K562 (cell line): ENCODE measurements at regions not wholly inside any gene's neighbourhood (a gene's known extent, or its start where the extent isn't known, plus 50 kb on each side); places are given as distances from the start of the nearest gene placed in this dataset.

Source experiments
- ATAC-seq: fragments of 200-7000 bp; cut with Tn5 transposase; 3 replicates; pipeline ENCODE4 v1.9.1; 2020; ENCODE audit warnings: moderate library complexity
- BruUV-seq: library from RNA; stranded (reverse); fragments of 400-500 nt; replicated peaks from 2 replicates; lab custom pipeline; 2021; lab: Mats Ljungman, UMichigan
- CTCF ChIA-PET: fragments of 300-600 bp; formaldehyde crosslinking; extraction: SDS; loops from one replicate; lab custom pipeline; 2021; ENCODE audit warnings: low intra/inter-chr PET ratio; lab: Yijun Ruan, JAX
- POLR2A ChIA-PET: fragments of 300-600, 350-650 bp; sonication (Branson Sonifier 250); formaldehyde crosslinking; extraction: SDS; loops from one replicate; lab custom pipeline; 2021; ENCODE audit warnings: antibody characterized with exemption, inconsistent platforms; lab: Yijun Ruan, JAX
- DNase-seq, 4 experiments: peaks; one replicate each; pipeline versions ENCODE4 v3.0.0 to v3.0.0-alpha.2; 2011 to 2018; ENCODE audit warnings: low spot score in 3 of 4, mixed read lengths in 3 of 4; ENCODE audit errors: extremely low read depth in 1 of 4
- FAIRE-seq: peaks from 2 replicates; lab custom pipeline; 2011; peaks lifted over from hg19 to GRCh38; lab: Jason Lieb, UNC
- H2AFZ ChIP-seq: 2 replicates; pipeline ENCODE4 v1.6.0; 2011; ENCODE audit warnings: low read depth, low read length, control low read depth, inconsistent platforms
- H3K27ac ChIP-seq: fragments of 200-600 bp; 3 replicates; pipeline ENCODE4 v1.8.0; 2011; ENCODE audit warnings: low read depth, mild to moderate bottlenecking, control low read depth, inconsistent platforms, low read length, moderate library complexity, mixed read lengths; ENCODE audit errors: extremely low read depth
- H3K27me3 ChIP-seq, 2 experiments: fragments of 300-600 bp in 1 of 2; 2 replicates in 1 of 2; 3 replicates in 1 of 2; pipeline versions ENCODE4 v1.6.0 to v1.8.0; 2011; ENCODE audit warnings: inconsistent platforms in 2 of 2, low read length in 2 of 2, mild to moderate bottlenecking in 1 of 2, mixed read lengths in 1 of 2, moderate library complexity in 1 of 2; ENCODE audit not compliant: control insufficient read depth in 2 of 2, insufficient read depth in 2 of 2
- H3K36me3 ChIP-seq: fragments of 300-600 bp; 3 replicates; pipeline ENCODE4 v1.8.0; 2011; ENCODE audit warnings: mild to moderate bottlenecking, low read length, inconsistent platforms; ENCODE audit not compliant: control insufficient read depth, insufficient read depth
- H3K4me1 ChIP-seq, 2 experiments: fragments of 200-600 bp in 1 of 2; replicated peaks in 1 of 2; 2 replicates in 1 of 2; 3 replicates in 1 of 2; pipeline versions ENCODE4 v1.5.1 to v1.8.0; 2011; ENCODE audit warnings: inconsistent platforms in 2 of 2, low read length in 2 of 2, mild to moderate bottlenecking in 1 of 2, mixed read lengths in 1 of 2, moderate library complexity in 1 of 2; ENCODE audit not compliant: control insufficient read depth in 2 of 2, insufficient read depth in 2 of 2
- H3K4me2 ChIP-seq: 2 replicates; pipeline ENCODE4 v1.6.1; 2011; ENCODE audit warnings: low read length, control low read depth, inconsistent platforms, mixed read lengths; ENCODE audit not compliant: insufficient read depth
- H3K4me3 ChIP-seq: fragments of 200-600 bp; sonication (generic), shearing (Covaris generic); 2 replicates; pipeline ENCODE4 v1.5.1; 2016; ENCODE audit warnings: control low read depth, inconsistent platforms
- H3K79me2 ChIP-seq: fragments of 200-600 bp; 3 replicates; pipeline ENCODE4 v1.8.0; 2011; ENCODE audit warnings: low read length, inconsistent platforms; ENCODE audit not compliant: control insufficient read depth, insufficient read depth
- H3K9ac ChIP-seq, 2 experiments: 2 replicates each; pipeline versions ENCODE4 v1.6.0 to v1.6.1; 2011; ENCODE audit warnings: low read depth in 2 of 2, low read length in 2 of 2, control low read depth in 1 of 2, inconsistent platforms in 1 of 2, mild to moderate bottlenecking in 1 of 2, mixed read lengths in 1 of 2; ENCODE audit not compliant: insufficient read depth in 1 of 2
- H3K9me1 ChIP-seq: one replicate; pipeline ENCODE4 v1.6.0; 2011; ENCODE audit warnings: inconsistent platforms, mild to moderate bottlenecking, low read length, moderate library complexity; ENCODE audit not compliant: control insufficient read depth, insufficient read depth
- H3K9me3 ChIP-seq: replicated peaks from 2 replicates; pipeline ENCODE4 v1.5.1; 2011; ENCODE audit warnings: low read depth, low read length, inconsistent platforms; ENCODE audit not compliant: control insufficient read depth, insufficient read depth
- H4K20me1 ChIP-seq: replicated peaks from 2 replicates; pipeline ENCODE4 v1.6.1; 2011; ENCODE audit warnings: low read length, inconsistent platforms, mixed read lengths; ENCODE audit not compliant: control insufficient read depth, insufficient read depth
- CGGBP1 ChIP-seq: fragments of 250-450 bp; sonication (Bioruptor Pico); IDR thresholded peaks from 2 replicates; pipeline ENCODE4 v1.9.0; 2021; ENCODE audit warnings: mild to moderate bottlenecking
- CHD2 ChIP-seq: IDR thresholded peaks from 2 replicates; pipeline ENCODE4 v1.6.1; 2011; ENCODE audit warnings: low read depth, low read length
- CXXC5 ChIP-seq: fragments of 250-450 bp; sonication (Bioruptor Pico); IDR thresholded peaks from 2 replicates; pipeline ENCODE4 v1.8.0; 2022; ENCODE audit warnings: inconsistent platforms, mild to moderate bottlenecking, moderate library complexity
- E2F3 ChIP-seq: fragments of 250-450 bp; sonication (Bioruptor Pico); IDR thresholded peaks from 2 replicates; pipeline ENCODE4 v1.4.0; 2020; ENCODE audit warnings: mild to moderate bottlenecking
- GTF2A2 ChIP-seq: IDR thresholded peaks from 2 replicates; pipeline ENCODE4 v1.6.1; 2016; ENCODE audit warnings: mild to moderate bottlenecking, missing genetic modification characterization, missing compliant biosample characterization
- KHSRP ChIP-seq: fragments of 450-650 bp; IDR thresholded peaks from 2 replicates; pipeline ENCODE4 v1.6.1; 2017
- MAFK ChIP-seq: IDR thresholded peaks from 2 replicates; pipeline ENCODE4 v1.6.1; 2011; ENCODE audit warnings: low read length, improper control_type of control experiment
- MXI1 ChIP-seq: IDR thresholded peaks from 2 replicates; pipeline ENCODE4 v1.6.1; 2011; ENCODE audit warnings: low read depth, mild to moderate bottlenecking, improper control_type of control experiment, low read length
- RBM25 ChIP-seq: fragments of 200-400 bp; formaldehyde crosslinking; IDR thresholded peaks from 2 replicates; pipeline ENCODE4 v1.6.1; 2018; ENCODE audit warnings: low read length, low read depth, moderate library complexity; ENCODE audit not compliant: severe bottlenecking
- THRA ChIP-seq: fragments of 450-650 bp; IDR thresholded peaks from 2 replicates; pipeline ENCODE4 v1.6.1; 2017; ENCODE audit warnings: mild to moderate bottlenecking, moderate library complexity
- WGBS: fragments of 100-300 bp; shearing (Covaris generic); methylation state at CpG from one replicate; pipeline ENCODE4 v1.1.6; 2016; ENCODE audit warnings: low coverage, mixed read lengths; ENCODE audit not compliant: insufficient coverage; ENCODE audit errors: missing lambda C conversion rate; 5-methylcytosine and 5-hydroxymethylcytosine counted together
- in situ Hi-C: fragments of 300-500 bp; cut with MboI; formaldehyde crosslinking; loops from 4 replicates; pipeline ENCODE4 v1.15.0; 2018; ENCODE audit warnings: inconsistent platforms, mixed read lengths
- intact Hi-C: fragments of 100-400 bp; cut with micrococcal nuclease; formaldehyde crosslinking; loops from 2 replicates; pipeline ENCODE4 v1.14.2; 2022

- BruUV-seq = no TSS peak
- intact Hi-C loops = no loop called here
Observed at GRCh38 chrX:84748965-84749656, 246.9 kb upstream of the HDX start.

More at GRCh38 chrX:84748965-84749656, 246.9 kb upstream of the HDX start:
- no peak overlapping the region for H3K4me3 ChIP-seq
- no peaks in the 10 kb centered on the region for H3K4me1 ChIP-seq
- no peak overlapping the region for H3K4me2 ChIP-seq
- ChIA-PET CTCF (no interaction called here), POLR2A (no interaction called here)
- H3K27ac ChIP-seq = no peak overlapping the region
- 0% methylated on average over 6 of the region's 6 CpGs for WGBS
- TF ChIP-seq GTF2A2 (no peak), THRA (no peak), E2F3 (CRISPR knock-in tag) (no peak), CGGBP1 (CRISPR knock-in tag) (no peak), MXI1 (no peak), KHSRP (no peak), RBM25 (no peak), MAFK (no peak), CXXC5 (CRISPR knock-in tag) (no peak), CHD2 (no peak)
- H3K36me3 ChIP-seq = no peaks in the 10 kb centered on the region
- H3K79me2 ChIP-seq = no peaks in the 10 kb centered on the region
- H3K27me3 ChIP-seq = no peaks in the 10 kb centered on the region
- no peaks in the 10 kb centered on the region for H4K20me1 ChIP-seq
- H2AFZ ChIP-seq = no peak overlapping the region
- DNase-seq (no peak), ATAC-seq (no peak), FAIRE-seq (no peak)
- in situ Hi-C loops = no loop called here
- no peaks in the 10 kb centered on the region for H3K9me1 ChIP-seq
- H3K9ac ChIP-seq = no peak overlapping the region
- H3K9me3 ChIP-seq = no peaks in the 10 kb centered on the region
